ENCODE measurements at regions not wholly inside any gene's neighbourhood (a gene's known extent, or its start where the extent isn't known, plus 50 kb on each side); places are given as distances from the start of the nearest gene placed in this dataset.

GRCh38 chr10:8346861-8347260 is 292.4 kb downstream of the GATA3 start:
- TF ChIP-seq CTCF (IDR thresholded peaks at IDR 0.05; ENCODE audit: poor library complexity) (no peak), EZH2phosphoT487 (IDR thresholded peaks at IDR 0.05; ENCODE audit: low read depth, severe bottlenecking, unreplicated experiment) (no peak), EZH2 (IDR thresholded peaks at IDR 0.05; ENCODE audit: borderline replicate concordance) (no peak)
